ENCODE measurements at regions not wholly inside any gene's neighbourhood (a gene's known extent, or its start where the extent isn't known, plus 50 kb on each side); places are given as distances from the start of the nearest gene placed in this dataset.

DNA sequence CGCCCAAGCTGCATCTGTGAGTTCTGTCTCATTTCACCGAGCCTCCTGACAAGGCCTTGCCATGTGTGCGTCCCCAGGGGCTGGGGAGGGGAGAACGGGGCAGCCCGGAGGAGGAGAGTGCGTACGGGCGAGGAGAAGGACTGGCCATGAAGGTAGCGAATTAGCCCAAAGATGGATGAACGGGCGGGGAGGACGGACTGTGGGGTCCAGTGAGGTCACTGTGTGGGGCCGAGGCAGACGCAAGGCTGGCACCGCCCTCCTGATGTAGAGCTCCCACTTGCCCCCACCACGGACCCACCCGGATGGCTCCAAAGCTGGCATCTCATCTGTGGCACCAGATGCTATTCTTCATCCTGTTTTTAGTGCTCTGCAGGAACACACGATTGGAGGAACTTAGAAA, 330.4 kb downstream of the AJAP1 start:
- in situ Hi-C loops (cut with MboI; ENCODE audit: low sequenced_read_pairs), result no loop called here

- in situ Hi-C loops (cut with MboI; ENCODE audit: low sequenced_read_pairs), result no loop called here
These were observed 325.8 kb downstream of the AJAP1 start for GRCh38 chr1:4980211-4980610.

GRCh38 chr1:4978660-4979390, 324.4 kb downstream of the AJAP1 start:
- in situ Hi-C loops (cut with MboI; ENCODE audit: low sequenced_read_pairs), result no loop called here

GRCh38 chr1:4977701-4978100, 323.3 kb downstream of the AJAP1 start:
- in situ Hi-C loops (cut with MboI; ENCODE audit: low sequenced_read_pairs), result no loop called here

- in situ Hi-C loops (cut with MboI; ENCODE audit: low sequenced_read_pairs), result no loop called here
These were observed 322.5 kb downstream of the AJAP1 start for GRCh38 chr1:4976859-4977440.

- in situ Hi-C loops (cut with MboI; ENCODE audit: low sequenced_read_pairs), result no loop called here
These were observed 321.4 kb downstream of the AJAP1 start for GRCh38 chr1:4975856-4976255.

DNA sequence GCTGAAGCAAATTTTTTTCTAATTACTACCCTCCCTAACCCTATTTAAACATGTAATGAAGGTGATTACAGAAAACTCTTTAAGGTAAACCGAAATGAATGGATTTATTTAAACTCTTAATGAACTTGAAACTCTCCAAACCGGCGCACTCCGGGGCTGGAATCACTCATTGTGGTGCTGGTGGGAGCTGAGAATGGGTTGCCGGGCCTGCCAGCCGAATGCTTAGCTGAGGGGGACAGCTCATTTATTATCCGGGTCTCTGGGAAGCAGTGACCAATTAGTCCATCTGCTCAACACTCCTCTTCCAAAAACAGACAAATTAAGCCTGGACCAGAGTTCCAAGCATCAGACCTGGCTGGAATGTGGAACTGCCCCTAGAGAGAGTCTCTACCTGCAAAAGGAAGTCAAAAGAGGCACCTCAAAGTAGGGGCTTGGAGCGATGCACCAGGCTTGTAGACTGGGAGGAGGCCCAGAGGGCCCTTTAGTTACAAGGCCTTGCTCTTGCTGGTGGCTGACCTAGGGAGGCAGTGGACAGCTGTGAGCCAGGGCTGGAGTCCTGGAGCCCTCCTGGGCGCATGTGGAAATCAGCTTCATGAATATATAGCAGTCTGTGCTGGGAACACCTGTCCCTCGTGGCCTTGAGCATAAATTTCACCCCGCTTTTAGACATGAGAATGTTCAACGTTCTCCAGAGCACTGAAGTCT, 320.7 kb downstream of the AJAP1 start:
- in situ Hi-C loops (cut with MboI; ENCODE audit: low sequenced_read_pairs), result no loop called here

DNA sequence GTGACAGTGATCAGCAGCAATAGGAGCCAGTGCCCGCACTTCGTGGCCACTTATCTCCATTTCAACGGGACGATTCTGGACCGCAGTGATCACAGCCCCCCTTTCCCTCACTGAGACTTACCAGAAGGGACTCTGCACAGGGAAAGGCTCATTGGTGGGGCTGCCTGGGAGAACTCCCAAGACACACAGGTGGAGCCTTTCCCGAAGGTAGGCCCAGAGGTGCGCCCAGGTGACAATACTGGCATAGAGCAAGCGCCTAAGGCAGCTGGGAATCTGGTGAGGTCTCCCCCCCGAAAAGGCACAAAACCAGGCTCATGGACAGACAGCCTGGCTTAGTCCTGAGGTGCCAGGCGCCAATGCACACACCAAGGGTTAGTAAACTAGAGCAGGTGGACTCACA, 318.9 kb downstream of the AJAP1 start:
- in situ Hi-C loops (cut with MboI; ENCODE audit: low sequenced_read_pairs), result no loop called here

DNA sequence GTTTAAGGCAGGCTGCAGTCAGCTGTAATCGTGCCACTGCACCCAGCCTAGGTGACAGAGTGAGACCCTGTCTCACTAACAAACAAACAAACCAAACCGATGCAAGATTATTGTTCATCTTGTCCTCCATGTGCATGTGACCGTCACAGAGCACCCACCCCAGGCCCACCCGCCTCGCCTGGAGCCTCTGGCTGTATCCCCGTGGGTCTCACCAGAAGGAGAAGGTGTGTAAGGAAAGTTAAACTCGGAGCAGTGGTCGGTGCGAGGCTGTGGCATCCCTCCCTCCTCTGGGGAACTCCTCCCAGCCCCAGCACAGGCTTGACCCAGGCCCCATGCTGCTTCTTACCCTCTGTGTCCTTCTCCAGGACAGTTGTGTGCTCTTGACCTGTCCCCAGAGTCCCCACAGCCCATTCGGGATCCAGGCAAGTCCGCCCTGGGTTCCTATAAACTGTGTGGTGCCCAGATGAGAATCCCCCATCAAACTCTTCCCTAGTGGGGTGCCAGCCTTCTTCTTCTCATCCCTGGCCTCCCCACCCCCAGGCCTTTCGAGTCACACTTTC, 318.4 kb downstream of the AJAP1 start:
- in situ Hi-C loops (cut with MboI; ENCODE audit: low sequenced_read_pairs), result no loop called here

DNA sequence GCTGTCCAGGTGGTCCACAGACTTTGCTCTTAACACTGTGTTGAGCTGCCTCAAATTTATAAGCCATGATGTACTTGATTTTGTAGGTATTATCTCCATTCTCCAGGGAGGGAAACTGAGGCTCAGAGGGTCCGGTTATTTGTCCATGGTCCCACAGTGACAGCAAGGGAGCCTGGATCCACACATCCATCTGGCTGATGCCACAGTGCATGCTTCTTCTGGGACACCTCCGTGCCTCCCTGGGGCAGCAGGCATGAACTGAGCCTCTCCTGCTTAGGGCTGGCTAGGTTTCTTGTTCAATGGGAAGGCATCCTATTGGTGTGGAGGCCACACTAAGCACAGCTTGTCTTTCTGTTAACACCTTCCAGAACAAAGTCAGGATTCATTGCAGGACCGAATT, 317.3 kb downstream of the AJAP1 start:
- in situ Hi-C loops (cut with MboI; ENCODE audit: low sequenced_read_pairs), result no loop called here

GRCh38 chr1:4970532-4970931, 316.1 kb downstream of the AJAP1 start:
- in situ Hi-C loops (cut with MboI; ENCODE audit: low sequenced_read_pairs), result no loop called here

GRCh38 chr1:4969556-4970129, 315.2 kb downstream of the AJAP1 start:
- in situ Hi-C loops (cut with MboI; ENCODE audit: low sequenced_read_pairs), result no loop called here

GRCh38 chr1:4965346-4966075, 311.1 kb downstream of the AJAP1 start:
- in situ Hi-C loops (cut with MboI; ENCODE audit: low sequenced_read_pairs), result no loop called here

DNA sequence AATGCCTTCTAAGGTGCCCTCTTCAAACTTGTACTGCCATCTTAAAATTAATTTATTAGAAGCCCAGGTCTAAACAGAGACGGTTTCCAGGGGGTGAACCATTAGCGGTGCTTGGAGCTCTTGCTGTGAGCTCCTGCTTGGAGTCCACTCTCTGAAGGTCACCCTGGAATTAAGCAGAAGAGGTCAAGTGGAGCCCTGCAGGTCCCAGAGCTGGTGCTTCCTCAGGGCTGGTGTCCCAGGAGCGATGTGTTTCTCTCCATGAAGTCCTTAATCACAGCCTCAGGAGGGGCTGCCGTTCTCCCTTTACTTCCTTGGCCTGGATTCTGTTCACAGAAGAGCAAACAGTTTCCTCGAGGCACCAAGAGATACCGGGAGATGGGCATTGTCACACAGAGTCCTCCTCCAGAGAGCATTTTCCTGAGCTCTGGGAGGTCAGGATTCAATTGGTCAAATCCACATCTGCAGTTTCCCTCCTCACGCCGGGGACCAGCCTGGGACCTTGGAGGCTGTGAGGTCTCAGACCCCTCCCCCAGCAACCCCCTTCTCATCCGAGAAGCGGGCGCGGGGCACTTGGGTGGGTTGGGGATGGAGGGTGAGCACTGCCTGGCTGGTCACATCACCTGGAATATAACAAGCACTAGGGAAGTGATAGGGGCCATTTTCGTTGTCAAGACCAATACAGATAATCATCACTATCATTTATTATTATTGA, 310.4 kb downstream of the AJAP1 start:
- in situ Hi-C loops (cut with MboI; ENCODE audit: low sequenced_read_pairs), result no loop called here

DNA sequence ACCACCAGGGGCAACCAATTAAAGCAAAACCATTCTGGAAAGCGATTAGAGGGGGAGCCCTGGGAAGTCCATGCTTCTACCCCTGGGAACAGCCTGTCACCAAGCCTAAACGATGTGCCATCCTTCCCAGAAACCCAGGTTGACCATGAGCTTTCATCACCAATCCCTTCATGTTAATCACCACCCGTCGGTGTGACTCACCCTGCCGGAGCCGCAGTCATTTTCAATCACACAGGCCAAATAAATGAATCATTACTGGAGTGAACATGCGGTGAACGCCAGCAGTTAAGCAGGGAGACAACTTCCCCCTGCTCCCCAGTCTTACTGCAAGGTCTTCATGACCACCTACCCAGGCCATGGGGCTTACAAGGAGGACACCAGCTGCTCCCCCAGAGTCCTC, 308.8 kb downstream of the AJAP1 start:
- in situ Hi-C loops (cut with MboI; ENCODE audit: low sequenced_read_pairs), result no loop called here

DNA sequence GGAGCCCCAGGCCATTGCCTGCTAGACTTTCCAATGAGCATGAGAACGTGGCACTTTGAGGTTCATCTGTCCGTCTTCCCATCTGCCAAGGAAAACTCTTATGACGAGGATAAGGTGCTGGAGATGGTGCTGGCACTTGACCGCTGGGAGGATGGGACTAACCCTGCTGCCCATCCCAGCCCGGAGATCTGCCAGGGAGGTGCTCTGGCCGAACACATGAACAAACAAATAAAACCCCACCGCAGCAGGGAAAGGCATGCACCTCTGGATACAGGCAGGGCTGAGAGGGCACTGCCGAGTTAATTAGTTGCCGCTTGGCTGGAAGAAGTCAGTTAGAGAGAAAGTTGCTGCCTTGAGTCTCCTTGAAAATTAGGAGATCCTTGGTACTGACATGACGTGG, 308.4 kb downstream of the AJAP1 start:
- in situ Hi-C loops (cut with MboI; ENCODE audit: low sequenced_read_pairs), result no loop called here

DNA sequence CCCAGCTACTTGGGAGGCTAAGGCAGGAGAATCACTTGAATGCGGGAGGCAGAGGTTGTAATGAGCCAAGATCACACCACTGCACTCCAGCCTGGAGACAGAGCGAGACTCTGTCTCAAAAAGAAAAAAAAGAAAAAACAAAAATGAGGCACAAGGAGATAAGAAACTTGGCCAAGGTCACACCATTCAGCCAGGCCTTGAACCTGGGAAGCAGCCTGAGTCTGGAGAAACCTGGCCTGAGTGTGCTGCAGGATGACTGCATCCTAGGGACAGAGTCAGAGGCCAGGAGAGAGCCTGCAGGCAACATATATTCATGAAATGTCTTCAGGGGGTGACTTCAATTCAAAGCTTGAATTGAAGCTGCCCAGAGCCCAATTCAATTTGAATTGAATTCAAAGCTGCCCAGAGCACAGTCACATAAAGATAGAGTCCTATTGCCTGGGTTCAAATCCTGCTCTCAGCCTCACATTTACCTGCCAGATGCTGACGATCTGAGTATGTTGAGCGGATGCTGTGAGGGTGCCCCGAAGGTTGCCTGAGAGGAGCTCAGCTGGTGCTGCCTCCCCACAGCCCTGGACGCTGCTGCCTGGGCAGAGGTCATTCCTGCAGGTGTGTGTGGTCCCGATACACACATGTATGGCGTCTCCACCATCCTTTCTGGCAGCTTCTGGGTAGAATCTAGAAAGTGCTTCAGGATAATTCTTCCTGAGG, 307.7 kb downstream of the AJAP1 start:
- in situ Hi-C loops (cut with MboI; ENCODE audit: low sequenced_read_pairs), result no loop called here

DNA sequence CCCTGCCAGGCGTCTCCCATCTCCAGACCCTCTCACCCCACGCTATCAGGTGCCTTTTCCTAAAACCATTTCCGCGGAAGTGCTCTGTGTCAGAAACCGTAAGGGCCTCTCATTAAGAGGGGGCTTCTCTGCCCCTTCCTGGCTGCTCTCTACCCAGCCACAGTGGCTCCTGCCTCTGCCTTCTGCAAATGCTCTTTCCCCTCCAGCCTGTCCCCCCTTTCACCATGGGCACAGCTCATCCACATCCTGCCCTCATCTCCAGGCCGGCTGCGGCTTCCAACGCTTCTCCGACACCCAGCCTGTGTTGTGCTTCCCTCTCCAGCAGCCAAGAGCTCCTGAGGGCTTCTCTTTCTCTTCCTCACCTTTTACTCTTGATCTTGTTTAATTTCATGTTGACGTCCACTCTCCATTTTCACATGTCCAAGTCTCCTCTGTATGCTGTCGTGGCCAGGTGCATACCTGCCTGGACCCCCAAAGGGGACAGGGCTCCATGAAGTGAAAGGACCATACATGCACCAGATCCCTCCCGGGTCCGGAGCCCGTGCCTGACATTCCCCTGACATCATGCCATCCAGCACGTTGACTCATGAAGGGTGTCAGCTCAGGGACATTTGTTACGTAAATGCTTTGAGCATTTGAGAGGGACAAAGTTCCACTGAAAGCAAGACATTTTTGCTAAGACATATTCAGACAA, 306.5 kb downstream of the AJAP1 start:
- in situ Hi-C loops (cut with MboI; ENCODE audit: low sequenced_read_pairs), result no loop called here

DNA sequence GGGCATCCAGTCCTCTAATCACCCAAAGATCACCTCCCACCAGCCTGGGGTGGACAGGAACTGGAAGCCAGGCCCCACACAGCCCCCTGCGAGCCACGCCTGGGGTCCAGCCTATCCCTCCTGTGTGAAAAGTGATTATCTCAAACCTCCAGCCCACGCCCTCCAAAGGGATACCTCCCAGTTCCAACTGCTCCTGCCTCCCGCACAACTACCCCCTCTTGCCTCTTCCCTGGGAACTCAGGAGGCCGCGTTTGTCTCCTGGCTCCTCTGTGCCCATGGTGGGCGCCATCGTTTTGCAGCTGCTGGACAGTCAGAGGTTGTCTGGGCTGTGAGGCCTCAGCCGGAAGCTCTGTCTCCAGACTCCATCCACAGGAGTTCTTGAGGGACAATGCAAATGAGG, 305.9 kb downstream of the AJAP1 start:
- in situ Hi-C loops (cut with MboI; ENCODE audit: low sequenced_read_pairs), result no loop called here

All from HL-60/S4 (cell line).